ENCODE measurements at regions not wholly inside any gene's neighbourhood (a gene's known extent, or its start where the extent isn't known, plus 50 kb on each side); places are given as distances from the start of the nearest gene placed in this dataset.

DNA sequence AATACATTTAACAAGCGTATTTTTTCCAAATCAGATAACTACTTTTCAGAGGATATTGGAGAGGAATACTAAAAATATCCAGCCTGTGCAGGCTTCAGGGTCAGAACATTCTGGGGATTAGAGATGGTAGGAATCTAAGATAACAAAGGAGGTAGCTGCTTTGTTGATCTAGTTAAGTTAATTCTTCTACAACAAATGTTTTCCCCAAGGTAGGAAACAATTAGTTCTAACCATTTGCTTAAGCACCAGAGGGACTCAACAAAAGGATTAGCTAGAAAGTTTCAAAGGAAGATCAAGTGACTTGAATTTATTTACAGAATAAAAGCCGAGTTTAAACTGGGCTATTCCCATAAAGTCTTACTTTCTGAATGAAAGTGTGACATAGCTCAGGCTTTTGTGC lies 524.2 kb downstream of the TMTC2 start:
- intact Hi-C loops (cut with DNase I): no loop called here
- no peak for DNase-seq
- no peaks in the 10 kb centered on the region for H3K27me3 ChIP-seq
- no peaks in the 10 kb centered on the region for H3K36me3 ChIP-seq (replicated peaks in 1 of 2)
- TF ChIP-seq, protein P1, sequence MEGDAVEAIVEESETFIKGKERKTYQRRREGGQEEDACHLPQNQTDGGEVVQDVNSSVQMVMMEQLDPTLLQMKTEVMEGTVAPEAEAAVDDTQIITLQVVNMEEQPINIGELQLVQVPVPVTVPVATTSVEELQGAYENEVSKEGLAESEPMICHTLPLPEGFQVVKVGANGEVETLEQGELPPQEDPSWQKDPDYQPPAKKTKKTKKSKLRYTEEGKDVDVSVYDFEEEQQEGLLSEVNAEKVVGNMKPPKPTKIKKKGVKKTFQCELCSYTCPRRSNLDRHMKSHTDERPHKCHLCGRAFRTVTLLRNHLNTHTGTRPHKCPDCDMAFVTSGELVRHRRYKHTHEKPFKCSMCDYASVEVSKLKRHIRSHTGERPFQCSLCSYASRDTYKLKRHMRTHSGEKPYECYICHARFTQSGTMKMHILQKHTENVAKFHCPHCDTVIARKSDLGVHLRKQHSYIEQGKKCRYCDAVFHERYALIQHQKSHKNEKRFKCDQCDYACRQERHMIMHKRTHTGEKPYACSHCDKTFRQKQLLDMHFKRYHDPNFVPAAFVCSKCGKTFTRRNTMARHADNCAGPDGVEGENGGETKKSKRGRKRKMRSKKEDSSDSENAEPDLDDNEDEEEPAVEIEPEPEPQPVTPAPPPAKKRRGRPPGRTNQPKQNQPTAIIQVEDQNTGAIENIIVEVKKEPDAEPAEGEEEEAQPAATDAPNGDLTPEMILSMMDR (IDR thresholded peaks at IDR 0.05): no peak
- TF ChIP-seq POLR2A (IDR thresholded peaks at IDR 0.05): no peak
- no peaks in the 10 kb centered on the region for H3K4me1 ChIP-seq (replicated peaks in 1 of 2)
- H3K27ac ChIP-seq: no peak overlapping the region
- no peak overlapping the region for H3K4me3 ChIP-seq
- H3K9me3 ChIP-seq (replicated peaks in 1 of 3): no peaks in the 10 kb centered on the region
- 47 to 64% (median 57%) methylated on average over 2 of the region's 2 CpGs for WGBS, 4 donors

- intact Hi-C loops (cut with DNase I): no loop called here
- Histone ChIP-seq H3K27ac (no peak overlapping the region), H3K9me3 (replicated peaks in 1 of 3) (no peaks in the 10 kb centered on the region), H3K4me1 (replicated peaks in 1 of 2) (no peaks in the 10 kb centered on the region), H3K4me3 (no peak overlapping the region), H3K27me3 (no peaks in the 10 kb centered on the region), H3K36me3 (replicated peaks in 1 of 2) (no peaks in the 10 kb centered on the region)
- TF ChIP-seq, protein P1 (IDR thresholded peaks at IDR 0.05): no peak
- TF ChIP-seq POLR2A (IDR thresholded peaks at IDR 0.05): no peak
- DNase-seq: no peak
These were observed 512.4 kb downstream of the TMTC2 start for GRCh38 chr12:83199069-83199468.

GRCh38 chr12:83198291-83199015 lies 511.7 kb downstream of the TMTC2 start:
- H3K27me3 ChIP-seq: no peaks in the 10 kb centered on the region
- H3K27ac ChIP-seq: no peak overlapping the region
- H3K4me3 ChIP-seq: no peak overlapping the region
- H3K9me3 ChIP-seq (replicated peaks in 1 of 3): no peaks in the 10 kb centered on the region
- intact Hi-C loops (cut with DNase I): no loop called here
- no peaks in the 10 kb centered on the region for H3K36me3 ChIP-seq (replicated peaks in 1 of 2)
- no peak for DNase-seq
- H3K4me1 ChIP-seq (replicated peaks in 1 of 2): no peaks in the 10 kb centered on the region
- WGBS, 4 donors: 20 to 37% (median 30%) methylated on average over 3 of the region's 3 CpGs
- no peak for TF ChIP-seq POLR2A (IDR thresholded peaks at IDR 0.05)
- TF ChIP-seq, protein P1 (IDR thresholded peaks at IDR 0.05): no peak

- H3K4me1 ChIP-seq (replicated peaks in 1 of 2): no peaks in the 10 kb centered on the region
- no peaks in the 10 kb centered on the region for H3K9me3 ChIP-seq (replicated peaks in 1 of 3)
- no peaks in the 10 kb centered on the region for H3K27me3 ChIP-seq
- H3K4me3 ChIP-seq: no peak overlapping the region
- DNase-seq: no peak
- no peak overlapping the region for H3K27ac ChIP-seq
- intact Hi-C loops (cut with DNase I): no loop called here
- WGBS, 4 donors: 56 to 73% (median 62%) methylated on average over 4 of the region's 4 CpGs
- TF ChIP-seq POLR2A (IDR thresholded peaks at IDR 0.05): no peak
- TF ChIP-seq, protein P1 (IDR thresholded peaks at IDR 0.05): no peak
- no peaks in the 10 kb centered on the region for H3K36me3 ChIP-seq (replicated peaks in 1 of 2)
These were observed 510.8 kb downstream of the TMTC2 start for GRCh38 chr12:83197483-83197914.

Data from adrenal gland (tissue), 9 donors.